ENCODE measurements at regions not wholly inside any gene's neighbourhood (a gene's known extent, or its start where the extent isn't known, plus 50 kb on each side); places are given as distances from the start of the nearest gene placed in this dataset.

- TF ChIP-seq CTCF (IDR thresholded peaks at IDR 0.05) = no peak
- TF ChIP-seq POLR2A (IDR thresholded peaks at IDR 0.05) = no peak
These were observed 426.3 kb upstream of the POT1 start for GRCh38 chr7:125355899-125356298.
